ENCODE measurements at regions not wholly inside any gene's neighbourhood (a gene's known extent, or its start where the extent isn't known, plus 50 kb on each side); places are given as distances from the start of the nearest gene placed in this dataset.

DNA sequence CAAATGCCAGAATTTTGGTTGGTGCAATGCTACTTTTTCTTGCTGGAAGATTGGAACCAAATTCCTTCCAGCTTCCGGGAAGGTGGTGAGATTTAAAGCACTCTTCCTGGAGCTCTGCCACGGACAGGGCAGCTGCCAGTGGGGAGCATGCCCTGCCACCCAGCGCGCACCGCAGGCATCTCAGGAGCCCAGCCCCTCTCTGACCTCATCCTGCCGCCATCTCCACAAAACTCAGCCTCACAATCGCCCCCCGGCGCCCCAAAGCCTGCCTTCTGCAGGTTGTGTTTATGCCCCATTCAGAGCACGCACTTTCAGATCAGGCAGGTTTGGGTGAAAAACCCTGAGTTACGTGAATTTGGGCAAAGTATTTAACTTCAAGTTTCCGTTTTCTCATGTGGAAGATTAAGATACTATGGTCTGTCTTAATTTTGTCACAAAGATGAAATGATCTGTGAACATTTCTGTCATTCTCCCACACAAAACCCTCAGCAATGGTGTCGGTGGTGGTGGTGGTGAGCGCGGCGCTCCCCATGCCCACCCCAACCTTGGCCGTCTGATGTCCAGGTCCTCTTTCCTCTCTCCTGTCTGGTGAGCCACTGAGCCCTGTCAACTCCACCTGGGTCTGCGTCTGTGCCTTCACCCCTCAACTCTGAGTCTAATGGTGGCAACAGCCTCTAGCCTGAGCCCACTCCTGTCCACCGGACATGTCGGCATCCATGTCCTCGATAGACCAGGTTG is 282.8 kb upstream of the SALL3 start:
- DNase-seq: no peak

DNA sequence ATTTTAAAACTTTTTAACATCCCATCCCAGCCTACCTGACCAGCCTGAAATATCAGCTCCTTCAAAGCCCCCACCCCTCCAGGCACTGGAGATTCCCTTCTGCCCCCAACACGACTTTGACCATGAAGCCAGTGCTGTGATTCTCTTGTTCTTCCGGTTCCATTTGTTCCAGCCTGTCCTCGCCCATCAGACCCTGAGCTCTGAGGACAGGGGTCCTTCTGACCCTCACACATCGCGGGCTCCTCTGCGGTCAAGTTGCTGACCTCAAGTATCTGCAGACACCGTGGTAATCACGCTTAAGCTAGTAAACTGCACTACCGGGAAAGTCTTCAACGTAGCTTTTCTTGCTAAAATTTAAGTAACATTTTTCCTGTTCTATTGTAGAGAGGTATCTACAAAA is 282.2 kb upstream of the SALL3 start:
- DNase-seq: no peak

- no peak for DNase-seq
Measured at GRCh38 chr18:78698914-78699313, 280.7 kb upstream of the SALL3 start.

DNA sequence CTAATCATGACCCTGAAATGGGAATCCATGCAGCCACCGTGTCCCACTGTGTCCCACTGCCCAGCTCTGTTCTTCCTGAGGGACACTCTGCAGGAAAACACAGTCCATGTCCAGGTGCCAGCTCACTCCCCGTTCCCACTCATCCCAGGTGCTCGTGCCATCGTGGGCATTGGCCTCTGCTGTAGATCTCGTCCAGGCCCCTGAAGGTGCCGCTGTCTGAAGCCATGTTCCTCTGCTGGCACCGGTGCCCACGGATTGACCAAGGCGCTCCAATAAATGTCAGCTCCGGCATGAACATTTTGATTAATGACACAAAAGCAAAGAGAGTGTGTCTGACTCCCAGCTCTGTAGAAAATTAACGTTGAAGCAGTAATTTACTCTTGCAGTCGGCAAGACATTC is 280.1 kb upstream of the SALL3 start:
- no peak for DNase-seq

- no peak for DNase-seq
Measured at GRCh38 chr18:78701771-78702396, 277.7 kb upstream of the SALL3 start.

DNA sequence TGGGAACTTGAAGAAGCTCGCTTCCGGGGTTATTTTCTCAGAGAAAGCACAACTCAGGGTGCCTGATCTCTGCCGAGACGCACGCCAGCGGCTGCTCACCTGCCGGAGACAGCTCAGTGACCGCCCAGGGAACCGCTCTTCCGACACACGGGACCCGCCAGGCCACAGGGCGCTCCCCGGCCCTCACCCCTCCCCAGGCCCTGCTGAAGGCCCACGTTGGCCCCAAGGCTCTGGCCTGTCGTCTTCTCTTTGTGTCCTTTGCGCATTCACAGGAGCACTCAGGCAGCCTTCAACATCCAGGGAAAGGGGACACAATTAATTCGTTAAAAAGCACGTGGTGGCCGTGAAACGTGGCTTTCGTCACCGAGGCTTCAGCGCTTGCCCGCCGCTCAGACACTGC is 276.3 kb upstream of the SALL3 start:
- DNase-seq: no peak

DNA sequence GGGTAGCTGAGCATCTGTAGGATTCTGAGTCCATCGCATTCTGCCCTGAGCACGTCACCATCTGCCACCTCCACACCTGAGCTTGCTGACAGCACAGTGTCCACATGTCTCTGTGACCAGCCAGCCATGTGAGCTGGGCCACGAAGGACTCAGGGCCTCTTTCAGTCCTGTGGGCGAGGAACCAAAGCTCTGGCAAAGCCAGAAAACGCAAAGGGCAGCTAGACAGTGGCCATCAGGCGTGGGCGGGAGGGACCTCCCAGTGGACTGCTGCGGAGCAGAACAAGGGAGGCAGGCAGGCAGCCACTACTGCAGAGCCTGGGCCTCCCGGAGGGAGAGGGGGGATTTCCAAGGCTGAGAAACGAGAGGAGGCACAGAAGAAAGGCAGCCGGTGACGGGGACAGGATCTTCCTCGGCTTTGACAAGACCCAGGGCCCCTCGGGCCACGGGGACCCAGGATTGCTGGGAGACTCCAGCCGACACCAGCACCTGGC is 274.6 kb upstream of the SALL3 start:
- DNase-seq: no peak

DNA sequence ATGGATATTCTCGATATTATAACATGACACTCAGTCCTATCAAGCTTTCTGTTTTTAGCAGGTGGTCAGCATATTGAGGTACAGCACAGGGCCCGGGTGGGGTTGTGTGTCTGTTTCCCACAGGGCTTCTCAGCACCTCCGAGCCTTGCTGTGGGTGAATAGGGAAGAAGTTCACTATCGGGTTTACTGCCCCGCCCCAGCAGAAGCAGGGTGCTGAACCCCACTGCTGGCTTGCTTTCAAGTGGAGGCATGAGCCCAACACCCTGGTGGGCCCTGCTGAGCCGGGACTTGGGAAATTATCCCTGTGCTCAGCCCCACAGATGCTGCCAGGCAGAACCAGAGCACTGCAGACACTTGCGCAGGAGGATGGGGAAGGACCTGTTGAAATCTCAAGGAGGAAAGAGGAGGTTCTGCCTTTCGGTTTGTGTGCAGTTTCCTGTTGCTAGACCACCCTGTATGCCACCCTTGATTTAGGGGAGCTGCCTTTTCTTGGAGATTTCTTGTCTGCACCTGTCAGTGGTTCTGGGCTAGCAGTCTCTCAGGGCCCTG is 270.3 kb upstream of the SALL3 start:
- no peak for DNase-seq

- no peak for DNase-seq
Measured at GRCh38 chr18:78711316-78711715, 268.3 kb upstream of the SALL3 start.

GRCh38 chr18:78711971-78712370 is 267.6 kb upstream of the SALL3 start:
- no peak for DNase-seq

DNA sequence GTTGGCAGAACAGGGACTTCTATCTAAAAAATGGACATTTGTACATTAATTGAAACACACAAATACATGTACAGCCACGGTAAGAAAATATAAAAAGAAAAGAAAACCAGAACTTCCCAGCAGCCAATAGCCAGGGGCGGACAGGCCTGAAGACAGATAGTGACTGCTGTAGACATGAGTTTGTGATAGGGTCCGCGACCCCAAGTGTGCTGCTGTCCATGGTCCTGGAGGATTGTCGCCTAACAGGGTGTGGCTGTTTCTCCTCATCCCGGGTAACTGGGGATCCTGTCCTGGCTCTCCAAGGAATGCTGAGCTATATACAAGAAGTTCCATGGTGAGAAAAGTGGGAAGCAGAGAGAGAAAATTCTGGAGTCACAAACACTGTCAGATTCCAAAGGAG is 266.5 kb upstream of the SALL3 start:
- DNase-seq: no peak

DNA sequence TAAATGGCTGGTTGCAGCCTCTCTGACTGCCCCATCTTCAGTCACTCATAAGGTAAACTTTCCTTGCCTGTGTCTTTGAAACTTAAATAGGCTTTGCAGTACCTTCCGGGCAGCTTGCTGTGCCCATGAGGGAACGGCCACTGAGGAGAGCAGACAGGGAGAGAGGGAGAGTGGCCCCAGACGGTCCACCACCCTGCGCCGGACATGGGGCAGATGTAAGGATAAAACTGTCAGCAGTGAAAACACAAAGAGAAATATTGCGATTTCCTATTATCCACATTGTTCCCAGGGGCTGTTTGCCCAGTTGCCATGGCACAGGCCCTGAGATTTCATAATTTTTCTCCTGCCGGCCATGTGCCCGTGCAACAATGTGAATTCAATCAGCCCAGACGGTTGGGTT is 265.9 kb upstream of the SALL3 start:
- no peak for DNase-seq

DNA sequence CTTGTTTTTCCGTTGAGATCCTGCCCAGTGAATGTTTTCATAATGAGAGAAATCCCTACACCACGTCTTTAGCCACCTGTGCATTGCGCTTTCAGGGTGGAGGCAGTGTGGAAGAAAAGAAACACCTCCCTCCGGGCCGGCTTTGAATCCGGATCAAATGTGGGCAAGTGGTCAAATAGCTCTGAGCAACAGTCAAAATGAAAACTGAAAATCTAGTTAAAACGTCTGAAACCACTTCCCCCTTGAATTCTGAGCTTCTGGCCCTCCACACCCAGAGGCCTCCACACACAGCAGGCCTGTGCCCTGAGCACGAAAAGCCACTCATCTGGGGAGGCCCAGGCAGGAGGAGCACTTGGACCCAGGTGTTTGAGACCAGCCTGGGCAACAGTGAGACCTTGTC is 263.6 kb upstream of the SALL3 start:
- no peak for DNase-seq

GRCh38 chr18:78716581-78716980 is 263.0 kb upstream of the SALL3 start:
- no peak for DNase-seq

DNA sequence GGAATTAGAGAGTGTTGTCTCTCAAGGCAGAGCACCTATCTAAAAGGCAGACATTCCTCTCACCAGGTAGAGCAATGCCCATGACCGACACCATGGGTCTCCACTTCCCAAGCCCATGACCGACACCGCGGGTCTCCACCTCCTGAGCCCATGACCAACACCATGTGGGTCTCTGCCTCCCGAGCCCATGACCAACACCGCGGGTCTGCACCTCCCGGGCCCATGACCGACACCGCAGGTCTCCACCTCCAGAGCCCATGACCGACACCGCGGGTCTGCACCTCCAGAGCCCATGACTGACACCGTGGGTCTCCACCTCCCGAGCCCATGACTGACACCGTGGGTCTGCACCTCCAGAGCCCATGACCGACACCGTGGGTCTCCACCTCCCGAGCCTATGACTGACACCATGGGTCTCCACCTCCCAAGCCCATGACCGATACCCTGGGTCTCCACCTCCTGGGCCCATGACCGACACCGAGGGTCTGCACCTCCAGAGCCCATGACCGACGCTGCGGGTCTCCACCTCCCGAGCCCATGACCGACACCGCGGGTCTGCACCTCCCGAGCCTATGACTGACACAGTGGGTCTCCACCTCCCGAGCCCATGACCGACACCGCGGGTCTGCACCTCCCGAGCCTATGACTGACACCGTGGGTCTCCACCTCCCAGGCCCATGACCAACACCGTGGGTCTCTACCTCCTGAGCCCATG is 262.4 kb upstream of the SALL3 start:
- DNase-seq: no peak

DNA sequence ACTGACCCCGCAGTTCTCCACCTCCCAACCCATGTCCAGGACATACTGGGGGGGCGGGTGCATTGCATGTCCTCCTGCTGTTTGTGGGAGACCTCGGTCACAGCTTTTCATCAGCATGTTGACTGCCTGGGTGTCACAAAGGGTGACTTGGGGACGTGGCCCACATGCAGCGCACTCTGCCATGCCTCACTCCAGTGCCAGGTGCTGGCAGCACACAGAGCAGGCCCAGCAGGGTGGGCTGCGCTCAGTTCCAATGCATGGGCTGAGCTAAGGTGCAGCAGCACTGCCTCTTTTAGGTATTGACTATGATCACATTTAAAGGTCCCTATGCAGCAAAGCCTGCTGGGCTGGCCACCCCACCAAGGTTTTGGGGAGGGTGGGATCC is 261.9 kb upstream of the SALL3 start:
- DNase-seq: no peak

DNA sequence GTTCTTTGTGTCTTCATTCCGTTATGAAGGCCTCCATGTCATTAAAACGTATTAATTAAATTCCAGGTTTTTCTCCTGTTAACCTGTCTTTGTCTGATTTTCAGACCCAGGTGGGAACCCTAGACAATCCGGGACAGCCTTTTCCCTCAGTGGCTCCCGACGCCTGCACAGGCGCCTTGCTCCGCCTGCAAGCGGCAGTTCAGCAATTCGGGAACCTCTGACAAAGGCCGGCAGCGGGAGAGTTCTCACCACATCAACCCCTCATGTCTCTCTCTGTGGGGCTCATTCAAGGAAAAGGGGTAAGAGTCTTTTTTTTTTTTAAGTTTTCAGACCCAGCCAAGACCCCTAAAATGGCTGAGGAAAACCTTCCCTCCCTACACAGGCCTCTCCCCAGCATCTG is 259.8 kb upstream of the SALL3 start:
- DNase-seq: no peak

- no peak for DNase-seq
Measured at GRCh38 chr18:78720456-78721237, 259.0 kb upstream of the SALL3 start.

GRCh38 chr18:78721238-78721875 is 258.3 kb upstream of the SALL3 start:
- no peak for DNase-seq

- DNase-seq: no peak
Measured at GRCh38 chr18:78721981-78722380, 257.6 kb upstream of the SALL3 start.

DNA sequence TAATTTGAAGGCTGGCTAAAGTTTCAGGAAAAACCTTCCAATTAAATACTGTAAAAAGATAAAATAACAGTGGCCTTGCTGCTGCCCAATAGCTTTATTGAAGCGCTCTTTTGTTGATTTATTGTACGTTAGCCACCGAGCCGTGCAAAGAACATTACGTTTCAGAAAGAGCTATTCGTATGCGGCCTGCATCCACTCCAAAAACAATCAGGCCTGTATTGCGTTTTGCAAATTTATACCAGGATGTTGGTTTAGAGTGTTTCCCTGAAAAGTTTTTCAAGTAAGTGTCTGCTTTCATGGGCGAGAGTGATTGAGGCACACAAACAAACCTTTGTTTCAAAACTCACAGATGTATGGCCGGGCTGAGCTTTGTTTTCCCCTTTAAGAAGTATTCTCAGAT is 257.2 kb upstream of the SALL3 start:
- DNase-seq: no peak

DNA sequence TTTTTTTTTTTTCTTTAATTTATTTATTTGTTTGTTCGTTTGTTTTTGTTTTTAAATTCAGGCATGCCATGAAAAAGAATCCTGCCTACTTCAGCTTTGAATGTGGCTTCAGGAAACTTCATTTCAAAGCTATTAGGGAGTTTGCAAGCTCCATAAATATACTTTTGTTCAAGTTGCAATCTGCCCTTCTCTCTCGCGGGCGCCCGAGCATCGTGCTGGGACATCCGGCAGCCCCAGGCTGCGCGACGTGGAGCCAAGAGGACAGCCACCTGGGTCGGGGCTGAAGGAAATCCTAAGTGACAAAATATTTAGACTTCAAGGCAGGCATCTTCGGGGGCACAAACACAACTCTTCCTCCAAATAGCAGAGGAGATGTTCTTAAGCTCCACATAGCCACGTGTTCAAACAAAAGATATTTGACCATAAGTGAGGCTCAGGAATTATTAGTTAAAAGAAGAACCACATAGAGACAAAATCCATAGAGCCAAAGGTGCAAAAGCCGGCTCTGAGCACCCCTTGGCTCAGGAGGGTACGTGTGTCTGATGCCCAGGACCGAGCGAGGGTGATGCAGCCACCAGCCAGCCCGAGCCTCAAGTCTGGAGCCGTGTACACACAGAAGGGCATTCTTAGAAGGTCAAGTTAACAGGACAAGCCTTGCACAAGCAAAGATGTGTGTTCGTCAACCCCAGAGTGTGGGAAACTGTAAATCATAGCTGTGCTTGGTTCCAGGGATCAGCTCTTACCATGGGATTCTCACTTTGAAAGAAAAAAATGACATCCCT is 256.5 kb upstream of the SALL3 start:
- no peak for DNase-seq

Data from activated CD4-positive, CD25-positive, alpha-beta regulatory T cell (primary cell).